ENCODE measurements at regions not wholly inside any gene's neighbourhood (a gene's known extent, or its start where the extent isn't known, plus 50 kb on each side); places are given as distances from the start of the nearest gene placed in this dataset.

- no peaks in the 10 kb centered on the region for H3K4me1 Mint-ChIP-seq
- no peak for DNase-seq
- H3K4me3 Mint-ChIP-seq: no peak overlapping the region
- POLR2A ChIA-PET: no interaction called here
- no peaks in the 10 kb centered on the region for H3K36me3 Mint-ChIP-seq
- no peak overlapping the region for H3K27ac Mint-ChIP-seq
- peaks cover 6% of the 10 kb centered on the region for H3K27me3 Mint-ChIP-seq
- ATAC-seq (ENCODE audit: low read depth): no peak
- H3K9me3 Mint-ChIP-seq: no peaks in the 10 kb centered on the region
Observed at GRCh38 chr1:9482816-9483572, 56.3 kb upstream of the SLC25A33 start.

- no peak for DNase-seq
- Mint-ChIP-seq H3K27ac (no peak overlapping the region), H3K27me3 (peaks cover 5% of the 10 kb centered on the region), H3K4me1 (no peaks in the 10 kb centered on the region), H3K4me3 (no peak overlapping the region), H3K36me3 (no peaks in the 10 kb centered on the region), H3K9me3 (no peaks in the 10 kb centered on the region)
- POLR2A ChIA-PET: no interaction called here
- ATAC-seq (ENCODE audit: low read depth): no peak
Observed at GRCh38 chr1:9486466-9487140, 52.7 kb upstream of the SLC25A33 start.
